Keratinocyte (primary cell): ENCODE measurements at regions not wholly inside any gene's neighbourhood (a gene's known extent, or its start where the extent isn't known, plus 50 kb on each side); places are given as distances from the start of the nearest gene placed in this dataset.
"Not testable (repeated sequence)": the region's sequence is repeated elsewhere in the genome, so short reads cannot be mapped to it uniquely, and the experiment has no call there.

Experiments
- EZH2 ChIP-seq: IDR thresholded peaks from one replicate; pipeline ENCODE4 v1.6.1; 2012; ENCODE audit warnings: inconsistent platforms, mild to moderate bottlenecking, low read length, moderate library complexity
- TF ChIP-seq, protein P1 (sequence below), 3 experiments: IDR thresholded peaks in 1 of 3; conservative IDR thresholded peaks in 1 of 3; optimal IDR thresholded peaks in 1 of 3; 2 replicates in 2 of 3; 3 replicates in 1 of 3; pipeline versions ENCODE3 to v1.5.1; 2011; ENCODE audit warnings: low read length in 3 of 3, mild to moderate bottlenecking in 3 of 3, moderate library complexity in 2 of 3, control low read depth in 1 of 3, inconsistent platforms in 1 of 3; ENCODE audit not compliant: insufficient read depth in 2 of 3; ENCODE audit errors: extremely low read depth in 1 of 3

DNA sequence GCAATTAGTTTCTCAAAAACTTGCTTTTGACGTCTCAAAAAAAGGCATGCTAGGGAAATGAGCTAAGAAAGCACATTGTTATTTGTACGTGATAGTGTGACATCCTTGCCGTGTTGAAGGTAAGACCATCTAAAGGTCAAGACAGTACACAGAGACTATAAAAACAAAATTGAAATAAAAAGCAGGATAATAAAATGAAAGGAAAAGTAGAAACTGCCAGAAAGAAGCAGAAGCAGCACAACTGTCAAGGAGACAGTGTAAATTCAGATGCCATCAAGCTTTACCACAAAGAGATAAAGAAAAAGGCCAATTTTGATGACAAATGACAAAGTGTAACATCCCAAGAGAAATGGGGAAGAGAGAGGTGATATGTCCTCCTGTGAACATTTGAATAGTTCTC is 76.5 kb downstream of the RGS2 start:
- TF ChIP-seq, protein P1, sequence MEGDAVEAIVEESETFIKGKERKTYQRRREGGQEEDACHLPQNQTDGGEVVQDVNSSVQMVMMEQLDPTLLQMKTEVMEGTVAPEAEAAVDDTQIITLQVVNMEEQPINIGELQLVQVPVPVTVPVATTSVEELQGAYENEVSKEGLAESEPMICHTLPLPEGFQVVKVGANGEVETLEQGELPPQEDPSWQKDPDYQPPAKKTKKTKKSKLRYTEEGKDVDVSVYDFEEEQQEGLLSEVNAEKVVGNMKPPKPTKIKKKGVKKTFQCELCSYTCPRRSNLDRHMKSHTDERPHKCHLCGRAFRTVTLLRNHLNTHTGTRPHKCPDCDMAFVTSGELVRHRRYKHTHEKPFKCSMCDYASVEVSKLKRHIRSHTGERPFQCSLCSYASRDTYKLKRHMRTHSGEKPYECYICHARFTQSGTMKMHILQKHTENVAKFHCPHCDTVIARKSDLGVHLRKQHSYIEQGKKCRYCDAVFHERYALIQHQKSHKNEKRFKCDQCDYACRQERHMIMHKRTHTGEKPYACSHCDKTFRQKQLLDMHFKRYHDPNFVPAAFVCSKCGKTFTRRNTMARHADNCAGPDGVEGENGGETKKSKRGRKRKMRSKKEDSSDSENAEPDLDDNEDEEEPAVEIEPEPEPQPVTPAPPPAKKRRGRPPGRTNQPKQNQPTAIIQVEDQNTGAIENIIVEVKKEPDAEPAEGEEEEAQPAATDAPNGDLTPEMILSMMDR (optimal IDR thresholded peaks at IDR 0.05 in 1 of 3, IDR thresholded peaks at IDR 0.05 in 1 of 3, conservative IDR thresholded peaks at IDR 0.05 in 1 of 3; ENCODE audit: extremely low read depth in 1 of 3, insufficient read depth in 2 of 3, low read length in 3 of 3): not testable (repeated sequence)
- TF ChIP-seq EZH2: not testable (repeated sequence)
